T-helper 2 cell treated with Interferon-gamma antibody and Interleukin-4, amounts not matched to agents 100 ng/mL and 5 ng/mL, for 36 hours (primary cell): ENCODE measurements at regions not wholly inside any gene's neighbourhood (a gene's known extent, or its start where the extent isn't known, plus 50 kb on each side); places are given as distances from the start of the nearest gene placed in this dataset.

ENCODE experiments used
- intact Hi-C: fragments of 100-400 bp; cut with micrococcal nuclease; formaldehyde crosslinking; loops from one replicate; pipeline ENCODE4 v1.15.1; 2023

DNA sequence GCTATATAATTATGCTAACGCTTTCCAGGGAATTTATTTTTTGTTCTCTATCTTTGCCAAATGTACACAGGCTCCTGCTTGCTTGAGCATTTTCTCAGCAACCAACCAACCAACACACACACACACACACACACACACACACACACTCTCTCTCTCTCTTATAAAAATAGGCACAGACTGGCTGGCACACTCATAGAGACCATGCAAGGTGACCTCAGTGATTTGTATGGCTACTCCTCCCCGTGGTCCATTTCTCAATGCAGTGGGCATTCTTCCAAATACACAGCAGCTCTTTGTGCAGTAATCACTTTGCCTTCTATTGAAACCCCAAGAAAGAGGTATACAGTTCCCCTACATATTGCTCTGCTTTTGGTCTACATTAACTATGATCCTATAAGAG lies 416.0 kb downstream of the MAN2A1 start:
- intact Hi-C loops: no loop called here

DNA sequence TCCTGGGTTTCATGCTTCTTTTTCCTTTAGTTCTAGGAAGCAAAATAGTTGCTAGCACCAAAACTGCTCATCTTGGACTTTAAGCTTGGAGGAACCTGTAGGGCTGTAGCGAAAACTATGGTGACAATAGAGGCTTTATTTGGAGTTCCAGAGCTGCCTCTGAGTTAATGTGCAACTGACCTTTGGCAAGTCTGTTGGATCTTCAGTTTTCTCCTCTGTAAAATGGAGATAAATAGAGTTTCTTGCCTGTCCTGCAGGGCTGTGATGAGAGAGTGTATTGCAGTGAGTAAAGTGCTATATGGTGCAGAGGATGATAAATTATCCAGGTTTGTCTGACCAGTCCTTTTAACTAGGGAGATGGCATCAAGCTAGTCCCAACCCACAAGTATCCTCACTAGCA lies 417.0 kb downstream of the MAN2A1 start:
- intact Hi-C loops: no loop called here

DNA sequence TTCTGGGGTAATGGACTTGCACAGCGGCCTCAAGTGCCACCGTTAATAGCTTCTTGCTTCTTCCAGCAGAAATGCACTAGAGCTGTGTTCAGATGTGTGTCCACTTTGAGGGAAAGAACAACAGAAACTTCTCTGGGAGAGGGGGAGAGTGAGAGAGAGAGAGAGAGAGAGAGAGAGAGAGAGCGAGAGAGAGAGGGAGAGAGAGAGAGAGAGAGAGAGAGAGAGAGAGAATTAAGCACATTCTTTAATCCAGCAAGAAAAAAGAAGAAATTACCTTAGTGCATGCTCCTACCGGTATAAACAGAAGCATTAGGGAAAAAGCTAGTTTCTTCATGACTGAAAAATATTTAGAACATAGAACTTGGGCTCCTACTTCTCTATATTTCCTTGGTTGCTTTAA lies 418.8 kb downstream of the MAN2A1 start:
- intact Hi-C loops: no loop called here

DNA sequence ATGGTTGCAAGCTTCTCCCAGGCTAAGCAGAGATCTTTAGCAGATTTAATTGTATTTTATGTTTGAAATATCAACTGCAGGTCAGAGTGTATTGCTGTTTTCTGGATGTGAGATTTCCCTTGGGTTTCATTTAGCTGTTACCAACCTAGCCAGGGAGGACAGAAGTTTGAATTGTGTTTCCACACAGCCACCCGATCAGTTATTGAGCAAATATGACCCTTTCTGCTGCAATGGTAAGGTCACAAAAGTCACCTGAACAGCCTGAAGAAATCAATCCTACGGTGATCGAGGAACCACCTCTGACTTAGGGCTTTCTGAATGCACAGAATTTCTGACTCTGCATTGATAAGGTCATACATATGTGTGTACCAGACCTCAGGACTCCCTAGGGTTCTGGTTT lies 419.9 kb downstream of the MAN2A1 start:
- intact Hi-C loops: no loop called here

DNA sequence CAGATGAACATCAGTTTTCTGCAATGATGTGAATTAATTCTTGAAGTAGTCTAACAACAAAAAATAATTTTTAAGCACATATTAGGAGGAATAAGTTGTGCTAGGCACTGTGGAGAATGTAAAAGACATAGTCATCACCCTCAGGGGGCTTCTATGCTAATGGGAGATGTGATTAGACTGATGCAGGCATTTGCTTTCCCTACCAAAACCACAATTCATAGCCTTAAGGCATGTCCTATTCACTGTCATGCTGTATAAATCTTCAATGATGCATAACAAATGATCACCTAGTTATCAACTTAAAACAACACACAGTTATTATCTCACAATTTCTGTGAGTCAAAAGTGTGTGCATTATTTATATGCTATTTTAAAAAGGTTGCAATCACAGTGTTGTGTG lies 422.6 kb downstream of the MAN2A1 start:
- intact Hi-C loops: no loop called here

DNA sequence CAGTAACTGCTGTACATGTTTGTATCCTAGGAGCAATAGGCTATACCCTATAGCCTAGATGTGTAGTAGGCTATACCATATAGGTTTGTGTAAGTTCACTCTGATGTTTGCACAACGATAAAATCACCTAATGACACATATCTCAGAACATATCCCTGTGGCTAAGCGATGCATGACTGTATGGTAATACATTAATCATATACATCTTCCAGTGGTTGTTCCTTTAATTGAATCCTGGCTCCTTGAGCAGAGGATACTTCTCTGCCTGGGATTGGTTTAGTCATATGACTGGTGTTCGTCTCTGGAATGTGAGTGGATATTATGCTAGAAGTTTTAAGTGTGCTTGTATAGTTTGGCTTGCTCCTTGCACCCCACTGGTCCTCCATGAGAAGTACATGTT lies 425.8 kb downstream of the MAN2A1 start:
- intact Hi-C loops: no loop called here

DNA sequence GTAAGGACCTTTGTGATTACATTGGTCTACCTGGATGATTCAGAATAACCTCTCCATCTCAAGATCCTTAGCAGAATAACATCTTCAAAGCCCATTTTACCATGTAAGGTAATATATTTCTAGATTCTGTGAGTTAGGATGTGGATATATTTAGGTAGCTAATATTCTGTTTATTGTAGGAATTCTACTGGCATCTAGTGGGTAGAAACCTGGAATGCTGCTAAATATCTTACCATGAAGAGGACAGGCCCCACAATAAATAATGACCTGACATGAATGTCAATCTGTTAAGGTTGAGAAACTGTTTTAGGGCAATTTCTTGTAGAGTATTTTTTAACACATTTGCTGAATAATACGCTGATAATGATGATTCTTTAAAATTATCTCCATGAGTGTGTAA lies 426.8 kb downstream of the MAN2A1 start:
- intact Hi-C loops: no loop called here

DNA sequence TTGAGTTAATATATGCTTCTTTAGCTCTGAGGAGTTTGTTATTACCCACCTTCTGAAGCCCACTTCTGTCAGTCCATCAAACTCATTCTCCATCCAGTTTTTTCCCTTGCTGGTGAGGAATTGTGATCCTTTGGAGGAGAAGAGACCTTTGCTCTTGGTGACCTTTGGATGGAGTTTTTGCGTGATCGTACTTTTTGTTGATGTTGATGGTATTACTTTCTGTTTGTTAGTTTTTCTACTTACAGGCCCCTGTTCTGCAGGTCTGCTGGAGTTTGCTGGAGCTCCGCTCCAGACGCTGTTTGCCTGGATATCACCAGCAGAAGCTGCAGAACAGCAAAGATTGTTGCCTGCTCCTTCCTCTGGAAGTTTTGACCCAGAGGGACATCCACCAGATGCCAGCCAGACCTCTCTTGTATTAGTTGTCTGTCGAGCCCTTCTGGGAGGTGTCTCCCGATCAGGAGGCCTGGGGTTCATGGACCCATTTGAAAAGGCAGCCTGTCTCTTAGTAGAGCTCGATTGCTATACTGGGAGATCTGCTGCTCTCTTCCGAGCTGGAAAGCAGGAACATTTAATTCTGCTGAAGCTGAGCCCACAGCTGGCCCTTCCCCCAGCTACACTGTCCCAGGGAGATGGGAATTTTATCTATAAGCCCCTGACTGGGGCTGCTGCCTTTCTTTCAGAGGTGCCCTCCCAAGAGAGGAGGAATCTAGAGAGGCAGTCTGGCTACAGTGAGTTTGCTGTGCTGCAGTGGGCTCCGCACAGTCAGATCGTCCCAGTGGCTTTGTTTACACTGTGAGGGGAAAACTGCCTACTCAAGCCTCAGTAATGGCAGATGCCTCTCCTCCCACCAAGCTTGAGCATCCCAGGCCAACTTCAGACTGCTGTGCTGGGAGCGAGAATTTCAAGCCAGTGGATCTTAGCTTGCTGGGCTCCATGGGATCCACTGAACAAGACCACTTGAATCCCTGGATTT lies 445.5 kb downstream of the MAN2A1 start:
- intact Hi-C loops: no loop called here

DNA sequence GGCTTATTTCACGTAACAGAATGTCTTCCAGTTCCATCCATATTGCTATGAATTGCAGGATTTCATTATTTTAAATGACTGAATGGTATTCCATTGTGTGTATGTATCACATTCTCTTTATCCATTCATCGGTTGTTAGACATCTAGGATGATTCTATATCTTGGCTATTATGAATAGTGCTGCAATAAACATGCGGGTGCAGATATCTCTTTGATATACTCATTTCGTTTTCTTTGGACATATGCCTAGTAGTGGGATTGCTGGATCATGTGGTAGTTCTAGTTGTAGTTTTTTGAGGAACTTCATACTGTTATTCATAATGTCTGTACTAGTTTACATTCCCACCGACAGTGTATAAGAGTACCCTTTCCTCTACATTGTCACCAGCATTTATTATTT lies 460.5 kb downstream of the MAN2A1 start:
- intact Hi-C loops: no loop called here

DNA sequence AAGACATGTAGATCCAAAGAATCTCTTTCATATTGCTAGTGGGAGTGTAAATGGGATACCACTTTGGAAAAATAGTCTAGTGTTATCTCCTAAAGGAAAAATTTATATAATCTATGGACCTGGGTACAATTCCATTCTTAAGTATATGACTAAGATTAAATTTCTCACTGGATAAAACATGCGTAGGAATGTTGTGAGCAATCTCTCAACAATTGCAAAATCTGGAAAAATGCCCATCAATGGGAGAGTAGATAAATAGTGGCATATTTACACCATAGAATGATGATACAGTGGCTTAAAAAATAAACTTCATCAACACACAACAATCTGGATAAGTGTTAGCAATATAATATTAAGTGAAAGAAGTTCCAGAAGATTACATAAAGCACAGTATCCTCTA lies 469.5 kb downstream of the MAN2A1 start:
- intact Hi-C loops: no loop called here

DNA sequence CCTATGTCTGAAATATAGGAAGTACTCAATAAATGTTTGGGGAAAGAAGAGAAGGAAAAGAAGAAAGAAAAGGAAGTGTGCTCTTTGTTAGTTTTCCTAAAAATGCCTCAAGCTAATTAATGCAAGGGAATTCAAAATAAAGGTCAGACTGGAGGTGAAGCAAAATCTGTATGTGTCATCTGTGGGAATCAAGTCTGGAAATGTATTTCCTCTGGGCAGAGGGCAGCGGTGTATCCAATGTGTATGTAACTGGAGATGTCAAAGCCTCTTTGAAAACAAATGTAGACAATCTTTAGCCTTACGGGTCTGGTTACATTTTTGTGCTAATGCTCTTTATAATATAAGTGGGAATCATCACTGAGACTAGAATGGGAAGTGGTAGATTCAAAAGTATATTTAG lies 471.4 kb downstream of the MAN2A1 start:
- intact Hi-C loops: no loop called here

DNA sequence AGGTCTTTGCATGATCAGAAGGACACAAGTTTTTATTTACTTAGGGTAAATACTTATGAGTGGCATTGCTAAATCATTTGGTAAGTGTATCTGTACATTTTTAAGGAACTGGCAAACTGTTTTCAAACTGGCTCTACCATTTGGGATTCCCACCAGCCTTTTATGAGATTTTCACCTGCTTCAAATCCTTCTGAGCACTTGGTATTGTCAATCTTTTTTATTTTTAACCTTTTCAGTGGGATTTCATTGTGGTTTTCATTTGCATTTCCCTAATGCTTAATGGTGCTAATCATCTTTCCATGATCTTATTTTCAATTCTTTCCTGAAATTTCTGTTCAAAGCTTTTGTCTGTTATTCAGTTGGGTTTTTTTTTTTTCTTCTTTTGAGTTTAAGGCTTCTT lies 475.6 kb downstream of the MAN2A1 start:
- intact Hi-C loops: no loop called here

DNA sequence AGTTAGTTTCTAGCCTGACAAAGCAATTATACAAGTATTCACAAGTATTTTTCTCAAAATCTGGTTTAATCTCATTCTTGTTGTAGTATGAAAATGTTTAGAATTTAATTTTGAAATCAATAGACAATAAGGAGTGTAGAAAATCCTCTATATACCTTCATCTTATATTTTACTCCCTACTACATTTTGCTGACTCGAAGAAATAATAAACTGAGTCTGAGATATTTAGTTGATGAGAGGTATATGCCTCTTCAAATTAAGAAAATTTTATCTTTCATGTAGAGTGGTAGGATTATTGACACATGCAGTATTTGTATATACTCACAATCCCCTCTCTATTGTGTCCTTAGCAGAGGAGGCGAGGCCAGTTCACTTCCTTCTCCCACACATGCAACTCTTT lies 477.7 kb downstream of the MAN2A1 start:
- intact Hi-C loops: no loop called here

DNA sequence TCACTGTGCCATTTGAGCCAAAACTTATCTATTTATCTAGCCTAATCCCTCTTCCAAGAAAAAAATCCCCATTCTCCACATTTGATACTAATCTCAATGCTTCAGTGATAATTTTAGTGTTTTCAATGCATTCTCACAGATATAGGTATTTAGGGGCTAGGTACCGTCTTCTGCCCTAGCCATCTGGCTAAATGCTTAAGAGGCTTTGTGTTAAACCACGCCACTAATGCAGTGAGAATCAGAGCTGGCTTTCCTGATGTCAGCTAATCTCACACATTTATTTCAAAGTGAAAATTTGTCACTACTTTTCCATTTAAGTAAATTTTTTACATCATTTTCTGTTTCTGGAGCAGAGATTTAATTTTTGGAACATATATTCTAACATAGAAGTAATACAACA lies 479.7 kb downstream of the MAN2A1 start:
- intact Hi-C loops: no loop called here

DNA sequence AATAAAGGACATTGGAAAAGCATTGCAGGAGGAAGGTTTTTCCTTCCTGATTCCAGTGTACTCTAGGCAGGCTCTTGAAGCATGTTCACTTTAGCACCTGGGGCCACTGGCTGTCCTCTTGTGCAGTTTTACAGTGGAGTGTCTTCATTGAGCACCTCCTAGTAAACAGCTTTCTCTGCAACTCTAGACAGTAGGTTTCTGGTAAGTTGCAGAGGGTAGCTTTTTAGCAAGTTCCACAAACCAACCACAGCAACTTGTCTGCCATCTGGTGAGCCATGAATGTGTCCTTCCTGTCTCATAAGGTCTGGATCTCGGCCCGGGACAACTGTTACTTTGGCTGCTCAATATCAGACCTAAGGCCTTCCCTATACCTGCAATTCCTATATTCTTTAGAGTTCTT lies 488.0 kb downstream of the MAN2A1 start:
- intact Hi-C loops: no loop called here

DNA sequence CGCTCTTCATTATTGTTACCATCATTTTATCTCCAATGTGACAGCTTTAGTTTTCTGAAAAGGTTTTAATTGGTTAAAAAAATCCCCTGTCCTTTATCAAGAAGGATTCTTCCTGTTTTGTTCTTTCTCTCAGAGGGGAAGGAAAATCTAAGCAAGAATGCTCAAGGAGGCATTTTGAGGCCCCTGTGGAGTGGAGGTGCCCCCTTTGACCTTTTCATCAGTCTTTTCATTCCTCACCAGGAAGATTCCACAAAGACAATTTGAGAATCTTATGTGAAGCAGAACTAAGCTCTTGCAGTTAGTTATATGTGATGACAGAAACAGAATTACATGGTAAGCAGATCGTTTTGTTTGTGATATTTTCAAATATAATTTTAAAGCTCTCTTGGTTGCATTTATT lies 489.6 kb downstream of the MAN2A1 start:
- intact Hi-C loops: no loop called here

DNA sequence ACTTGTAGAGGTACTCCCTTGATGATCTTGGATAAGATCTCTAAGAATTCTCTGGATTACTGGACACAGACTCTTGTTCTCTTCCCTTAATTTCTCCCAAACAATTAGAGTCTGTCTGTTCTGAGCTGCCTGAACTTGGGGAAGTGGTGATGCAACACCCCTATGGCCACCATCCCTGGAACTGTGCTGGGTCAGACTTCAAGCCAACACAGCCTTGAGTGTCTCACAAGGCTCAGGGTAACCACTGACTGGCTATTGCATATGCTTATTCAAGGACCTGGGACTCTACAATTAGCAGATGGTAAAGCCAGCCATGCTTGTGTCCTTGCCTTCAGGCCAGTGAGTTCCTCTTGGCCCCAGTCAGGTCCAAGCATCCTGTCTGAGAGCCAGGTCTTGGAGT lies 504.5 kb downstream of the MAN2A1 start:
- intact Hi-C loops: no loop called here

DNA sequence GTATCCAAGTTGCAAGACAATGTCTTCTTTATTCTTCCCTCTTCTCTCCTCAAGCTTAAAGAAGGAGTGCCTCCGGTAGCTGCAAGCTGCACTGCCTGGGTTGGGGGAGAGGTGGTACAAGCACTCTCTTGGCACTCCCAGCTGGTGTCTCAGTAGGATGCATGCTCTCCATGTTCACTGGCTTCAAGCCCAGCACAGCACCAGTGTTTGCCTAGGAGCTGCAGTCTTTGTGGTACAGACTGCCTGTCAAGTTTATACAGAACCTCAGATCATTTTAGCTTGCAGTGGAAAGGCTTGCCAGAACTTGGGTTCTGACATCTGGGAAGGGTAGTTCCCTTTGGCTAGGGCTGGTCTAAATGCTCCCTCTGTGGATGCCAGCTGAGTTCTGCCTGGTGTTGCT lies 505.6 kb downstream of the MAN2A1 start:
- intact Hi-C loops: no loop called here

DNA sequence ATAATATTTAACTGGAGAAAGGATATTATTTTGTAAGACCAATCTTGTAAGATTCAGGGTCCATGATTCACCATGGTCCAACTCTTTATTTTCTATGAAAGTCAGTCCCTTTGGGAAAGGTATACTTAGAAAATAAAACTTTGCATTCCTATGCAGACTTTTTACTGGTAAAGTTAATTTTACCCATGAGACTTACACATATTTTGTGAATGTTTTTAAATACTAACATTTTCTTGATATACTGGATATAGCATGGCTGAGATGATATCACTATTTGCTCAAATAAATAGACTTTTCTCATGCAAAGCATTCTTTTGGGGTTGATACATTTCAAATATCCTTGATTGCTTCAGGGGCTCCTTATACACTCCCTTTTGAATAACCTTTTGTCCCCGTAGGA lies 512.1 kb downstream of the MAN2A1 start:
- intact Hi-C loops: no loop called here

DNA sequence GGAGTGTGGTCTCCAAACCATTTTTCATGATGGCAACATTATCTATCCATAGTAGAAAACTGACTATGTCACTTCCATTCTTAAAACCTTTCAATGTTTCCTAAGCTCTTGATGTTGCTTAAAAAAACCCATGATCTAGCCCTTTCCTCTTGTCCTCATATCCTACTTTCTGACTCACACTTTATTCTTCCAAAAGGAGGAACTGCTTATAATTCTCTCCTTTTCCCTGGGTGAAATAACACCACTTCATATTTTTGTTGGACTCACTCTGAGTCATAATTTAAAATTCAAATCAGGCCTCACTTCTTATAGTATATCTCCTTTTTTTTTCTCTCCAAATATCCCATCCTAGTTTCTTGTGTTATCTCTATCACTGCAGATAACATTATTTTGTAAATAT lies 513.9 kb downstream of the MAN2A1 start:
- intact Hi-C loops: no loop called here

DNA sequence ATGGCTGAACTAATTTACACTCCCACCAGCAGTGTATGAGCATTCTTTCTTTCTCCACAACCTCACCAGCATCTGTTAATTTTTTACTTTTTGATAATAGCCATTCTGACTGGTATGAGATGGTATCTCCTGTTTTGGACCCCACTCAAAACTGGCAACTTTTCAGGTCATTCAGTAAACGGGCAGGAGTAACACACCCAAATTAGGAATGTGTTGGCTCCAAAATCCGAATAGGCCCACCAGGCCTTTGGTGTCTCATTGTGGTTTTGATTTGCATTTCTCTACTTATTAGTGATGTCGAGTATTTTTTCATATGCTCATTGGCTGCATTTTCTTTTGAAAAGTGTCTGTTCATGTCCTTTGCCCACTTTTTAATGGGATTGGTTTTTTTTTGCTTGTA lies 517.1 kb downstream of the TMEM232 start:
- intact Hi-C loops: no loop called here

DNA sequence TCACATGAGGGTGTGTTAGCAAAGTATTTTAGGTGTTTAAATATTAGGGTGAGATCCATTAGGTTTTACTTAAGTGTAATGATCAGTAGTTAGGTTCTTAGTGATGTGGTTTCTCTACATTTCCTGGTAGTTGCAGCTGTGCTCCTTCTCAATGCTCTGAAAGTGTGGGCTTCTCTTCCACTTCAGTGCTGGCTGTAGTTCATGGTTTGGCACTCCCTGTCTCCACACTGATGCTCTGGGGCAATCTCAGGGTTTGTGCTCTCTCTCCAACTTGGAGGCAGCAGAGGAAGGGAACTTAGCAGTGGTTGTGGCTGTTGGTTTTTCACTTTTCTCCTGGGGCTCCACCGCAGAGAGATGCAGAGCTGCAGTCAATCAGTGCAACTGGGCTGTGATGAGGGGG lies 507.5 kb downstream of the TMEM232 start:
- intact Hi-C loops: no loop called here

DNA sequence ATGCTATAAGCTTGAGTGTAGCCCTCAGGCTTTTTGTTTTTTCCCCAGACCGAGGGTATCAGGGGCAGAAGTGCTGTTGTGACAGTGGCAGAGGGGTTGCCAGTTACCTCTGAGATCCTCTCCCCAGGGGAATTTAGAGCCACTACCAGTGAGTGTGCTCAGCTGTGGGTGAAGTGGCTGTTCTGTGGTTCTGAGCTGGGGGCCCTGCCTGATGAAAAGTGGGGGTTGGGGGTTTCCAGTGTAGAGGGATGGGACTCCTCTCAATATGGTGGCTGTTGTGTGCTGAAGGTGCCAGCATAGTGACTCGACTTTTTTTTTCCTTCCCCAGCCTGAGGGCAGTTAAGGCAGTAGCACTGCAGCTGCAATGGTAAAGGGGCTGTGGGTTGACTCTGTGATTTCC lies 506.7 kb downstream of the TMEM232 start:
- intact Hi-C loops: no loop called here

DNA sequence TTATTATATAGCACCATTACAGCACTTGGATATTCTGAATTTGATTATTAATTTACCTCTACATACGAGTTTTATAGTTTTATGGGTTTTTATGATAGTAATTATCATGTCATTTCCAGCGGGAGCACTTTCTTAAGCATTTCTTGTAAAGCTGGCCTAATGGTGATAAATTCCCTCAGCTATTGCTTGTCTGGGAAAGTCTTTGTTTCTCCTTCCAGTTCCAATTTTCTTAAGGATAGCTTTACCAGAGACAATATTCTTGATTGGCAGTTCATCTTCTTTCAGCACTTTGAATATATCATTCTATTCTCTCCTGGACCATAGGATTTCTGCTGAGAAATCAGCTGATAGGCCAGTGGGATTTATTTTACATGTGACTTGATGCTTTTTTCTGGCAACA lies 505.4 kb downstream of the TMEM232 start:
- intact Hi-C loops: no loop called here
